Testis (tissue), 2 donors: ENCODE measurements at regions not wholly inside any gene's neighbourhood (a gene's known extent, or its start where the extent isn't known, plus 50 kb on each side); places are given as distances from the start of the nearest gene placed in this dataset.

Experiments
- DNase-seq: peaks from one replicate; pipeline ENCODE4 v3.0.0-alpha.2; 2019
- H3K27ac ChIP-seq, 2 donors: fragments of 200-600 bp; sonication (generic); one replicate each; pipeline ENCODE4 v1.5.1; 2019
- H3K27me3 ChIP-seq: fragments of 200-600 bp; sonication (generic); one replicate; pipeline ENCODE4 v1.5.1; 2019
- H3K36me3 ChIP-seq: fragments of 200-600 bp; sonication (generic); one replicate; pipeline ENCODE4 v1.5.1; 2017; ENCODE audit warnings: low read depth; ENCODE audit errors: missing control alignments
- H3K4me1 ChIP-seq: fragments of 200-600 bp; sonication (generic); one replicate; pipeline ENCODE4 v1.5.1; 2019
- H3K4me3 ChIP-seq, 2 donors: fragments of 200-600 bp; sonication (generic); one replicate each; pipeline ENCODE4 v1.5.1; 2017 to 2019
- H3K9me3 ChIP-seq: fragments of 200-600 bp; sonication (generic); one replicate; pipeline ENCODE4 v1.5.1; 2017
- CTCF ChIP-seq, 3 experiments: fragments of 450-650 bp in 2 of 3; fragments of 200-600 bp in 1 of 3; sonication (generic) in 1 of 3; IDR thresholded peaks; one replicate each; pipeline ENCODE4 v1.5.1; 2016 to 2019; ENCODE audit warnings: antibody characterized with exemption in 3 of 3, mild to moderate bottlenecking in 2 of 3, moderate library complexity in 1 of 3
- POLR2A ChIP-seq: fragments of 450-650 bp; IDR thresholded peaks from one replicate; pipeline ENCODE4 v1.6.1; 2017; ENCODE audit warnings: antibody characterized with exemption, mild to moderate bottlenecking, moderate library complexity
- WGBS, 2 donors: methylation state at CpG; one replicate each; pipeline ENCODE4 v1.1.5; 2018; 5-methylcytosine and 5-hydroxymethylcytosine counted together
- intact Hi-C: fragments of 100-400 bp; cut with DNase I; formaldehyde crosslinking; loops from one replicate; pipeline ENCODE4 v1.15.1; 2023; ENCODE audit warnings: low total_unique reads

DNA sequence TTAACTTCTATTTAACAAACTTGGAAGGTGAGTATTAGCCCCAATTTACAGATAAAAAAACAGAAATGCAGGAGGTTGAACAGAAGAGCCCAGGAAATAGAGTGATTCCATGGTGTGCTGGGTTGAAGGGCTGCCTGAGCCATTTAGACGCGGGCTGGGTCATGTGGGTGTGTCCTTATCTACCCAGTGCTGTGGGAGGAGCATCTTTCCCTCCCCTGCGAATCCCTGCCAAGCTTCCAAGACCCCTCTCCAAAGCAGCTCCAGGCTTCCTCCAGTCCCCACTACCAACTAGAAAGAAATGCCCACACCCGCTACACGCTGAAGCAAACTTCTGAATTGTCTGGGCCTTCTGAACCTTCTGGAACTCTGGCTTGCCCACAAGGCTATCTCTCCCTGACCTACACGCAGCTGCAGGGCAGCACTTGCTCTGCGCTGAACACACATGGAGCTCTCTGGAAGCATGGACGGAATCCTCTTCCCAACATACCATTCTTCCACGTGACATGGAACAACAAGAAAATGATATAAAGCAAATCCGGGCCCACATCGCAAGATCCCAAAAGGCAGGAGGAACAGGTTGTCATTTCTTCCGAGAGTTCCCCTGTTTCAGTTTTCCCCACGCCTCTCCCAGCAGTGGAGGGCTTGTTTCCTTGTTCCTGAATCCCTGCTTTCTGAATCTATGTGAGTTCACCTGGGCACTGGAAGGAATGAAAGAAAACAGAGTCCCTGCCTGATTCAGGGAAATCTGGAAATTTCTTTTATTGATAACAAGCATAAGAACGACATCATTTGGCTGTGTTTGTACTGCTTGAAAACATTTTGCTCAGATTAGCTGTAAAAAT lies 562.7 kb upstream of the ID2 start:
- H3K4me3 ChIP-seq: no peak overlapping the region
- WGBS, 2 donors: 78 to 80% methylated on average over 14 of the region's 14 CpGs
- no peaks in the 10 kb centered on the region for H3K36me3 ChIP-seq
- H3K4me1 ChIP-seq: peaks cover 27% of the 10 kb centered on the region
- peak overlapping the region; percentile 55 to 80 for H3K27ac ChIP-seq
- TF ChIP-seq POLR2A (no peak), CTCF (IDR thresholded peaks at IDR 0.05) (no peak)
- H3K9me3 ChIP-seq: no peaks in the 10 kb centered on the region
- intact Hi-C loops: no loop called here
- no peaks in the 10 kb centered on the region for H3K27me3 ChIP-seq
- peak; percentile 37 for DNase-seq

DNA sequence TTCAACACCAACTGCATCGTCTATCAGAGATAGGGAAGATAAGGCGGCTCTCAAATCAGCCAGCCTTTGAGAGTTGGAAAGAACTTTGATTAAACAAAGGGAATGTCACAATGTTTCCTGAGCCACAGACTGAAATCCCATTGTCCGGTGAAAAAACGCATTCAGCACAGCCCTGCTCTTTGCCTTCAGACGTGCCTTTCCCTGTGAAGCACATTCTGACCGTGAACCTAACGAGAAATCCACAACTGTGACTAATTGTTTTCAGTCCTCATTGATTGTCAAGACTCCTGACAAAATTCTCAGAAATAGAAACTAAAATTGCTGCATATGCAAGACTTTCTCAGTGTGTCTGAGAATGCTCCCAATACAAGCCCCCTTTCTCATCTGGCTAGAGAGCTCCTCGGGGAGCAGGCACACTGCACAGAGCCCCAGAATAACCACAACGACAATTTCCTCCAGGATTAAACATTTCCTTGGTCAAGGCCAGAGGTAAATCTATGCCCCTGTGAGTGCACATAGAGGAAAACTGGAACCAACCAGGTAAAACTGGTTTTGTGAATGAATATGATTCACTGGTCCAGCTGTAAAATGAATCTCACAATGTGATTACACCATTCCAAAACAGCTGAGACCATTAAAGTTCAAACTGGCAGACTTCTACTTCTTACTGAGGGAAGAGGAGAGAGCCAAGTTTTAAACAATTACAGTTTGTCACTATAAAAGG lies 561.9 kb upstream of the ID2 start:
- Histone ChIP-seq H3K27me3 (no peaks in the 10 kb centered on the region), H3K9me3 (no peaks in the 10 kb centered on the region), H3K4me1 (peaks cover 27% of the 10 kb centered on the region), H3K4me3 (no peak overlapping the region), H3K36me3 (no peaks in the 10 kb centered on the region), H3K27ac (peak overlapping the region; percentile 55 to 80)
- intact Hi-C loops: no loop called here
- WGBS, 2 donors: 32 to 37% methylated on average over 9 of the region's 9 CpGs
- TF ChIP-seq CTCF (IDR thresholded peaks at IDR 0.05) (no peak), POLR2A (no peak)
- DNase-seq: peak; percentile 72

- no peaks in the 10 kb centered on the region for H3K9me3 ChIP-seq
- TF ChIP-seq POLR2A: no peak
- no peak for TF ChIP-seq CTCF (IDR thresholded peaks at IDR 0.05)
- no peaks in the 10 kb centered on the region for H3K27me3 ChIP-seq
- no peaks in the 10 kb centered on the region for H3K36me3 ChIP-seq
- no peak overlapping the region for H3K4me3 ChIP-seq
- H3K27ac ChIP-seq: peak overlapping the region; percentile 55 to 80
- peaks cover 27% of the 10 kb centered on the region for H3K4me1 ChIP-seq
- WGBS, 2 donors: 81 to 88% methylated on average over 6 of the region's 6 CpGs
- DNase-seq: no peak
- intact Hi-C loops: no loop called here
Observed at GRCh38 chr2:8120506-8120860, 561.4 kb upstream of the ID2 start.

DNA sequence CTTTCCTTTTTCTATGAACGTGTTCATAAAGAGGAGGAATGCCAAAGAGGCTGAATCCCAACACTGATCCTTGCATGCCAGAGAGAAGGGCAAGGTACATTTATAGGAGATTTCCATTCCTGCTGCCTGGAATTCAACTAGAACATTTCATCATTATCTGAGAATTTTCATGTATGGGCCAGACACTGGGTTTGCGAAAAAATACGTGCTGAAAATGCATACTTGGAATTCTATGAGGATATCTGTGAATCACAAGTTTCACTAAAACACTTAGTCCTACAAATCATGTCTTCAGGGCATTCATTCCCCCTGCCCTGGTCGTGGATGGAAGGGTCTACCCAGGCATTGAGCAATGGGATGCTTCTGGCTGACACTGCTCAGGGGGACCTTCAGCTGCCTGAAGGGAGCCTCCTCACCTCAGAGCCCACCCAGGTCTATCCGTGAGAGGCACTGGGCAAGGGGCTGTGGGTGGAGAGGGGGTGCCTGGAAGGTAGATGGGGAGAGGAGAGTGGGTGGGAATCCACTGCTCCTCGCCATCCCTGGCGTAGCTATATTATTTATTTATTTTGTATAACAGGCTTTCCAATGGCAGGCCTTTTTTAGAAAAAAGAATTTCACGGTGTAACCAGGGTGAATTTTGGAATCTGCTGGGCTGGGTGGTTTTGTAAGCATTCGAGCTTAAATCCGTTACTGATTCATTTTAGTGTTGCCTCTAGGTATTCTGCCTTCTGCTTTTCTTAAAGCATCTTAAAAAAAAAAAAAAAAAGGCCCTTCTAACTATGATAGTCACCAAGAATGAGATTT lies 560.6 kb upstream of the ID2 start:
- TF ChIP-seq CTCF (IDR thresholded peaks at IDR 0.05) (no peak), POLR2A (no peak)
- 87 to 93% methylated on average over 10 of the region's 10 CpGs for WGBS, 2 donors
- intact Hi-C loops: no loop called here

More for the DNA sequence above, 560.6 kb upstream of the ID2 start:
- Histone ChIP-seq H3K27me3 (no peaks in the 10 kb centered on the region), H3K36me3 (no peaks in the 10 kb centered on the region), H3K9me3 (no peaks in the 10 kb centered on the region), H3K27ac (no peak overlapping the region), H3K4me1 (peaks cover 27% of the 10 kb centered on the region), H3K4me3 (no peak overlapping the region)
- DNase-seq: no peak
